Stomach (tissue), 8 donors: ENCODE measurements at regions not wholly inside any gene's neighbourhood (a gene's known extent, or its start where the extent isn't known, plus 50 kb on each side); places are given as distances from the start of the nearest gene placed in this dataset.
A peak's percentile ranks its signal among the peaks of the same experiment; 100 is the strongest.

ENCODE experiments used
- DNase-seq, 2 donors: peaks; one replicate each; pipeline versions ENCODE4 v3.0.0 to v3.0.0-alpha.2; 2013 to 2019
- H3K27ac ChIP-seq, 5 donors: fragments of 200-600 bp in 4 of 5; sonication (generic) in 4 of 5; one replicate each; pipeline ENCODE4 v1.5.1; 2013 to 2019; ENCODE audit warnings: mild to moderate bottlenecking in 1 of 5, moderate library complexity in 1 of 5
- H3K27me3 ChIP-seq, 3 donors: fragments of 200-600 bp; sonication (generic); one replicate each; pipeline ENCODE4 v1.5.1; 2017 to 2019; ENCODE audit warnings: mixed run types in 1 of 3
- H3K36me3 ChIP-seq, 4 donors: fragments of 200-600 bp; sonication (generic); 1 replicate in 3 of 4; 2 replicates in 1 of 4; pipeline ENCODE4 v1.5.1; 2016 to 2019
- H3K4me1 ChIP-seq, 4 donors: fragments of 200-600 bp; sonication (generic); one replicate each; pipeline ENCODE4 v1.5.1; 2016 to 2019
- H3K4me3 ChIP-seq, 4 donors: fragments of 200-600 bp; sonication (generic) in 3 of 4; one replicate each; pipeline ENCODE4 v1.5.1; 2016 to 2019; ENCODE audit warnings: mild to moderate bottlenecking in 1 of 4
- H3K9me3 ChIP-seq, 4 donors: fragments of 200-600 bp; sonication (generic); one replicate each; pipeline ENCODE4 v1.5.1; 2016 to 2019
- EP300 ChIP-seq: sonication (generic); formaldehyde crosslinking; IDR thresholded peaks from one replicate; pipeline ENCODE4 v1.6.1; 2017; ENCODE audit warnings: antibody characterized with exemption
- POLR2A ChIP-seq, 4 donors: fragments of 450-650 bp; IDR thresholded peaks; one replicate each; pipeline ENCODE4 v1.6.1; 2016; ENCODE audit warnings: antibody characterized with exemption in 4 of 4, control low read depth in 2 of 4, mild to moderate bottlenecking in 1 of 4, moderate library complexity in 1 of 4
- POLR2AphosphoS5 ChIP-seq, 3 donors: sonication (generic); formaldehyde crosslinking; IDR thresholded peaks; one replicate each; pipeline ENCODE4 v1.6.1; 2016; ENCODE audit warnings: antibody characterized with exemption in 3 of 3
- WGBS, 5 donors: extraction: QIAGEN DNeasy Blood & Tissue Kit in 3 of 5; methylation state at CpG; one replicate each; pipeline versions ENCODE4 v1.1.5 to v1.1.7; 2013 to 2018; 5-methylcytosine and 5-hydroxymethylcytosine counted together
- intact Hi-C: fragments of 100-400 bp; cut with DNase I; formaldehyde crosslinking; loops from one replicate; pipeline ENCODE4 v1.15.1; 2023; ENCODE audit warnings: low total_unique reads
- TF ChIP-seq, protein P1 (sequence below), 7 experiments: fragments of 450-650 bp in 4 of 7; fragments of 200-600 bp in 3 of 7; sonication (generic) in 3 of 7; IDR thresholded peaks; one replicate each; pipeline ENCODE4 v1.5.1; 2016 to 2019; ENCODE audit warnings: antibody characterized with exemption in 7 of 7, control low read depth in 2 of 7, mild to moderate bottlenecking in 1 of 7
- donor health status: healthy with polysubstance abuse.
- donor health status: Bipolar disorder and iron deficiency.
- donor health status: healthy.

DNA sequence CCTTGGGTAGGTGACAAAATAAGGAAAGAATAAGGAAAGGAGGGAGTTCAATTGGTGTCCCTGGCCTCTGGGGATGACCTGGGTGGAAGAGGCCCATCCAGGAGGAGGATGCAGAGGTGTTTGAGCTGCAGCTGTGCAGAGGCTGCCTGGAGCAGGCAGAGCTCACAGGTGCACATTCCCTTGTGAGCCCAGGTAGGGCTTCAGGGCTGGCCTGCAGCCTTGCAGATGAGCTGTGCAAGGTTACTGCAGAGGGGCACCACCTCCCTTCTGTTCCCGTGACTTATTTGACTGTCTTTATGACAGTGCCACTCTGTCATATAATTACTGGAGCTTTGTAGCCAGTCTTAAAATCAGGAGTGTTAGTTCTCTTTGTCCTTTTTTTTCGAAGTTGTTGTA, 263.2 kb upstream of the HS6ST1 start:
- Histone ChIP-seq H3K9me3 (no peaks in the 10 kb centered on the region), H3K4me1 (no peaks in the 10 kb centered on the region), H3K4me3 (no peak overlapping the region), H3K27me3 (no peaks in the 10 kb centered on the region), H3K27ac (no peak overlapping the region), H3K36me3 (no peaks in the 10 kb centered on the region)
- no peak for DNase-seq
- TF ChIP-seq POLR2A (IDR thresholded peaks at IDR 0.05) (no peak), EP300 (no peak), POLR2AphosphoS5 (IDR thresholded peaks at IDR 0.05) (no peak)
- TF ChIP-seq, protein P1, sequence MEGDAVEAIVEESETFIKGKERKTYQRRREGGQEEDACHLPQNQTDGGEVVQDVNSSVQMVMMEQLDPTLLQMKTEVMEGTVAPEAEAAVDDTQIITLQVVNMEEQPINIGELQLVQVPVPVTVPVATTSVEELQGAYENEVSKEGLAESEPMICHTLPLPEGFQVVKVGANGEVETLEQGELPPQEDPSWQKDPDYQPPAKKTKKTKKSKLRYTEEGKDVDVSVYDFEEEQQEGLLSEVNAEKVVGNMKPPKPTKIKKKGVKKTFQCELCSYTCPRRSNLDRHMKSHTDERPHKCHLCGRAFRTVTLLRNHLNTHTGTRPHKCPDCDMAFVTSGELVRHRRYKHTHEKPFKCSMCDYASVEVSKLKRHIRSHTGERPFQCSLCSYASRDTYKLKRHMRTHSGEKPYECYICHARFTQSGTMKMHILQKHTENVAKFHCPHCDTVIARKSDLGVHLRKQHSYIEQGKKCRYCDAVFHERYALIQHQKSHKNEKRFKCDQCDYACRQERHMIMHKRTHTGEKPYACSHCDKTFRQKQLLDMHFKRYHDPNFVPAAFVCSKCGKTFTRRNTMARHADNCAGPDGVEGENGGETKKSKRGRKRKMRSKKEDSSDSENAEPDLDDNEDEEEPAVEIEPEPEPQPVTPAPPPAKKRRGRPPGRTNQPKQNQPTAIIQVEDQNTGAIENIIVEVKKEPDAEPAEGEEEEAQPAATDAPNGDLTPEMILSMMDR (IDR thresholded peaks at IDR 0.05): no peak
- intact Hi-C loops: no loop called here
- 81 to 94% (median 89%) methylated on average over 2 of the region's 2 CpGs for WGBS, 5 donors

- Histone ChIP-seq H3K4me1 (no peaks in the 10 kb centered on the region), H3K27ac (no peak overlapping the region), H3K27me3 (no peaks in the 10 kb centered on the region), H3K4me3 (no peak overlapping the region), H3K36me3 (no peaks in the 10 kb centered on the region), H3K9me3 (no peaks in the 10 kb centered on the region)
- DNase-seq: no peak
- intact Hi-C loops: no loop called here
- TF ChIP-seq POLR2AphosphoS5 (IDR thresholded peaks at IDR 0.05): no peak
- no peak for TF ChIP-seq POLR2A (IDR thresholded peaks at IDR 0.05)
- TF ChIP-seq EP300: no peak
- TF ChIP-seq, protein P1 (IDR thresholded peaks at IDR 0.05): no peak
- 73 to 88% (median 82%) methylated on average over 8 of the region's 8 CpGs for WGBS, 5 donors
Measured at GRCh38 chr2:128584296-128584890, 265.7 kb upstream of the HS6ST1 start.

DNA sequence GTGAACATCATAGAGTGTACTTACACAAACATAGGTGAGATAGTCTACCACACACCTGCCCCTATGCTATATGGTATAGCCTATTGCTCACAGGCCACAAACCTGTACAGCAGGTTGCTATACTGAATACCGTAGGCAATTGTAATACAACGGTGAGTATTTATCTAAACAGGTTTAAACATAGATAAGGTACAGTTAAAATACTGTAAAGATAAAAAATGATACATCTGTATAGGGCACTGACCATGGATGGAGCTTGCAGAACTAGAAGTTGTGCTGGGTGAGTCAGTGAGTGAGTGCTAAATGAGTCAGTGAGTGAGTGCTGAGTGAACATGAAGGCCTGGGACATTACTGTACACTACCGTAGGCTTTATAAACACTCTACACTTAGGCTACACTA, 267.0 kb upstream of the HS6ST1 start:
- intact Hi-C loops: no loop called here
- Histone ChIP-seq H3K27me3 (no peaks in the 10 kb centered on the region), H3K4me1 (no peaks in the 10 kb centered on the region), H3K4me3 (no peak overlapping the region), H3K9me3 (no peaks in the 10 kb centered on the region), H3K36me3 (no peaks in the 10 kb centered on the region), H3K27ac (no peak overlapping the region)
- TF ChIP-seq POLR2AphosphoS5 (IDR thresholded peaks at IDR 0.05) (peak in 1 of 3 donors; percentile 42), EP300 (no peak)
- DNase-seq: peak in 1 of 2 donors; percentile 23
- 43 to 66% (median 52%) methylated on average over 3 of the region's 3 CpGs for WGBS, 5 donors

GRCh38 chr2:128589681-128590080, 271.0 kb upstream of the HS6ST1 start:
- intact Hi-C loops: no loop called here
- Histone ChIP-seq H3K27ac (no peak overlapping the region), H3K9me3 (no peaks in the 10 kb centered on the region), H3K27me3 (no peaks in the 10 kb centered on the region), H3K4me1 (peaks cover 0 to 6% (median under 1%) of the 10 kb centered on the region in 4 donors), H3K36me3 (no peaks in the 10 kb centered on the region), H3K4me3 (no peak overlapping the region)
- WGBS, 5 donors: 89 to 97% (median 94%) methylated on average over 6 of the region's 6 CpGs
- TF ChIP-seq POLR2AphosphoS5 (IDR thresholded peaks at IDR 0.05): no peak
- no peak for TF ChIP-seq EP300
- TF ChIP-seq POLR2A (IDR thresholded peaks at IDR 0.05): no peak
- TF ChIP-seq, protein P1 (IDR thresholded peaks at IDR 0.05): no peak
- DNase-seq: no peak

DNA sequence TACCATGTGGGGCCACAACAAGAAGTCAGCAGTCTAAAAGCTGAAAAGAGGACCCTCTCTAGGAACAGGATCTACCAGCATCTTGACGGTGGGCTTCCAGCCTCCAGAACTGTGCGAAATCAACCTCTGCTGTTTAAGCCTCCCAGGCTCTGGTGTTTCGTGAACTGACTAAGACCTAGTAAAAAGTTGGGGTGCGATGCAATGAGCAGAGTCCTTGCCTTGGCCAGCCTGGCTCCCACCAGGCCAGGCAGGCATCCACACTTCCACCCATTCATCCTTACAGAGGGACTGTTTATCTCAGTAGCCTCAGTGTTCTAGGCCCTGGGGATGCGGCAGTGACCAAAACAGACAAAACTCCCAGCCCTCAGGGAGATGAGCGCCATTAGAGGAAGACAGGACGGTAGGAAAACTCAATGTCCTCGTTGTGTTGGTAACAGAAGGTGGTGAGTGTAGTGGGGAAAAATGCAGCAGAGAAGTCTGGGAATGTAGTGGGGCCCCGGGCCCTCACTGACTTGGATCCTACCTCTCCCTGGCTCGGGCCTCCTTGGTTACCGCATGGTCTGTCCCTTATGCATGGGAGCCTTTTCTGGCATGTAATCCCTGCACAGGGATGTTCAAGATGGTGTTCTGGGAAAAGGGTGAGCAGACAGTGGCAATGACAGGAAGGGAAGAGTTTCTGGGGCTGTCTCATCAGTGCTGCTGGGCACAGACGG, 271.8 kb upstream of the HS6ST1 start:
- no peak overlapping the region for H3K27ac ChIP-seq
- H3K27me3 ChIP-seq: no peaks in the 10 kb centered on the region
- H3K4me3 ChIP-seq: no peak overlapping the region
- WGBS, 5 donors: 88 to 92% (median 91%) methylated on average over 12 of the region's 12 CpGs
- peak in 1 of 2 donors; percentile 9 for DNase-seq
- intact Hi-C loops: no loop called here
- H3K36me3 ChIP-seq: no peaks in the 10 kb centered on the region
- TF ChIP-seq POLR2AphosphoS5 (IDR thresholded peaks at IDR 0.05) (no peak), EP300 (no peak), POLR2A (IDR thresholded peaks at IDR 0.05) (no peak)
- TF ChIP-seq, protein P1 (IDR thresholded peaks at IDR 0.05): no peak
- H3K4me1 ChIP-seq: peaks cover 0 to 14% (median 2%) of the 10 kb centered on the region in 4 donors
- H3K9me3 ChIP-seq: no peaks in the 10 kb centered on the region
